Upper lobe of left lung (tissue), 6 donors: ENCODE measurements at regions not wholly inside any gene's neighbourhood (a gene's known extent, or its start where the extent isn't known, plus 50 kb on each side); places are given as distances from the start of the nearest gene placed in this dataset.
A peak's percentile ranks its signal among the peaks of the same experiment; 100 is the strongest.

Source experiments
- ATAC-seq, 2 donors: fragments of 200-7000 bp; cut with Tn5 transposase; one replicate each; pipeline ENCODE4 v1.9.1; 2022; ENCODE audit warnings: mild to moderate bottlenecking in 2 of 2, moderate library complexity in 2 of 2; ENCODE audit not compliant: low FRiP score in 2 of 2
- DNase-seq, 2 donors: peaks; one replicate each; pipeline ENCODE4 v3.0.0-alpha.2; 2019 to 2020
- H3K27ac ChIP-seq, 4 donors: fragments of 200-600 bp; sonication (generic); one replicate each; pipeline ENCODE4 v1.5.1; 2016 to 2019
- H3K27me3 ChIP-seq, 4 donors: fragments of 200-600 bp; sonication (generic); one replicate each; pipeline ENCODE4 v1.5.1; 2017 to 2019
- H3K36me3 ChIP-seq, 4 donors: fragments of 200-600 bp; sonication (generic); one replicate each; pipeline ENCODE4 v1.5.1; 2016 to 2019
- H3K4me1 ChIP-seq, 4 donors: fragments of 200-600 bp; sonication (generic); one replicate each; pipeline ENCODE4 v1.5.1; 2018 to 2019
- H3K4me3 ChIP-seq, 4 donors: fragments of 200-600 bp; sonication (generic); one replicate each; pipeline ENCODE4 v1.5.1; 2017 to 2019; ENCODE audit warnings: mild to moderate bottlenecking in 2 of 4, moderate library complexity in 1 of 4
- H3K9me3 ChIP-seq, 4 donors: fragments of 200-600 bp; sonication (generic); one replicate each; pipeline ENCODE4 v1.5.1; 2018 to 2019
- CTCF ChIP-seq, 6 experiments: fragments of 450-650 bp in 4 of 6; fragments of 200-600 bp in 2 of 6; sonication (generic) in 2 of 6; IDR thresholded peaks; one replicate each; pipeline ENCODE4 v1.5.1; 2016 to 2019; ENCODE audit warnings: antibody characterized with exemption in 6 of 6
- EP300 ChIP-seq, 4 donors: sonication (generic); formaldehyde crosslinking; IDR thresholded peaks; one replicate each; pipeline ENCODE4 v1.5.1; 2017; ENCODE audit warnings: antibody characterized with exemption in 4 of 4, control low read depth in 2 of 4
- POLR2A ChIP-seq, 4 donors: fragments of 450-650 bp; IDR thresholded peaks; one replicate each; pipeline ENCODE4 v1.5.1; 2016 to 2017; ENCODE audit warnings: antibody characterized with exemption in 4 of 4, mild to moderate bottlenecking in 2 of 4
- POLR2AphosphoS5 ChIP-seq, 2 donors: sonication (generic); formaldehyde crosslinking; IDR thresholded peaks; one replicate each; pipeline ENCODE4 v1.5.1; 2017; ENCODE audit warnings: antibody characterized with exemption in 2 of 2
- WGBS, 2 donors: methylation state at CpG; one replicate each; pipeline ENCODE4 v1.1.5; 2017 to 2018; 5-methylcytosine and 5-hydroxymethylcytosine counted together
- donor health status: DM: no; HTN: no; CAD: no; lungs with moderate emphysema.
- donor health status: DM: no; HTN: yes; CAD: no; lungs with severe emphysema.

- DNase-seq, result peak in 1 of 2 donors; percentile 17
- no peak overlapping the region for H3K4me3 ChIP-seq
- H3K9me3 ChIP-seq, result no peaks in the 10 kb centered on the region
- H3K4me1 ChIP-seq, result peaks cover 9 to 28% (median 19%) of the 10 kb centered on the region in 4 donors
- 94 to 95% methylated on average over 8 to 21 of the region's 21 CpGs for WGBS, 2 donors
- peak overlapping the region in 1 of 4 donors; percentile 24 for H3K27ac ChIP-seq
- no peak for ATAC-seq
- H3K36me3 ChIP-seq, result no peaks in the 10 kb centered on the region
- TF ChIP-seq EP300 (IDR thresholded peaks at IDR 0.05) (no peak), POLR2A (IDR thresholded peaks at IDR 0.05) (no peak), POLR2AphosphoS5 (IDR thresholded peaks at IDR 0.05) (no peak), CTCF (IDR thresholded peaks at IDR 0.05) (no peak)
- H3K27me3 ChIP-seq, result no peaks in the 10 kb centered on the region
These were observed 49.9 kb upstream of the HS6ST1 start for GRCh38 chr2:128368437-128369107.

GRCh38 chr2:128369108-128369555 is 50.5 kb upstream of the HS6ST1 start:
- Histone ChIP-seq H3K27me3 (no peaks in the 10 kb centered on the region), H3K4me1 (peaks cover 9 to 33% (median 24%) of the 10 kb centered on the region in 4 donors), H3K36me3 (no peaks in the 10 kb centered on the region), H3K4me3 (no peak overlapping the region), H3K9me3 (no peaks in the 10 kb centered on the region), H3K27ac (peak overlapping the region in 2 of 4 donors; percentile 24 to 26)
- TF ChIP-seq POLR2AphosphoS5 (IDR thresholded peaks at IDR 0.05), result no peak
- TF ChIP-seq CTCF (IDR thresholded peaks at IDR 0.05), result no peak
- no peak for TF ChIP-seq POLR2A (IDR thresholded peaks at IDR 0.05)
- TF ChIP-seq EP300 (IDR thresholded peaks at IDR 0.05), result no peak
- WGBS, 2 donors, result 70 to 82% methylated on average over 6 to 12 of the region's 12 CpGs
- ATAC-seq (peak in 1 of 2 donors; percentile 63), DNase-seq (peak in 1 of 2 donors; percentile 81)

- DNase-seq (peak in 1 of 2 donors; percentile 19), ATAC-seq (no peak)
- Histone ChIP-seq H3K36me3 (no peaks in the 10 kb centered on the region), H3K27me3 (no peaks in the 10 kb centered on the region), H3K4me3 (no peak overlapping the region), H3K27ac (peak overlapping the region in 2 of 4 donors; percentile 24 to 26), H3K9me3 (no peaks in the 10 kb centered on the region), H3K4me1 (peaks cover 12 to 40% (median 29%) of the 10 kb centered on the region in 4 donors)
- WGBS, 2 donors, result 60 to 73% methylated on average over 9 to 14 of the region's 17 CpGs
- TF ChIP-seq POLR2AphosphoS5 (IDR thresholded peaks at IDR 0.05), result no peak
- no peak for TF ChIP-seq CTCF (IDR thresholded peaks at IDR 0.05)
These were observed 51.2 kb upstream of the HS6ST1 start for GRCh38 chr2:128369602-128370467.

- peak overlapping the region in 1 of 4 donors; percentile 24 for H3K27ac ChIP-seq
- peaks cover 16 to 48% (median 31%) of the 10 kb centered on the region in 4 donors for H3K4me1 ChIP-seq
- TF ChIP-seq CTCF (IDR thresholded peaks at IDR 0.05), result no peak
- no peak for TF ChIP-seq EP300 (IDR thresholded peaks at IDR 0.05)
- no peak for TF ChIP-seq POLR2AphosphoS5 (IDR thresholded peaks at IDR 0.05)
- no peak for TF ChIP-seq POLR2A (IDR thresholded peaks at IDR 0.05)
- ATAC-seq, result no peak
- H3K36me3 ChIP-seq, result no peaks in the 10 kb centered on the region
- peak in 1 of 2 donors; percentile 80 for DNase-seq
- H3K27me3 ChIP-seq, result no peaks in the 10 kb centered on the region
- H3K4me3 ChIP-seq, result no peak overlapping the region
- WGBS, 2 donors, result 84 to 90% methylated on average over 27 of the region's 27 CpGs
- no peaks in the 10 kb centered on the region for H3K9me3 ChIP-seq
These were observed 52.0 kb upstream of the HS6ST1 start for GRCh38 chr2:128370468-128371247.
